K562 (cell line): ENCODE measurements at regions not wholly inside any gene's neighbourhood (a gene's known extent, or its start where the extent isn't known, plus 50 kb on each side); places are given as distances from the start of the nearest gene placed in this dataset.

Experiments used
- ATAC-seq: fragments of 200-7000 bp; cut with Tn5 transposase; 3 replicates; pipeline ENCODE4 v1.9.1; 2020; ENCODE audit warnings: moderate library complexity
- BruUV-seq: library from RNA; stranded (reverse); fragments of 400-500 nt; replicated peaks from 2 replicates; lab custom pipeline; 2021; lab: Mats Ljungman, UMichigan
- CTCF ChIA-PET: fragments of 300-600 bp; formaldehyde crosslinking; extraction: SDS; loops from one replicate; lab custom pipeline; 2021; ENCODE audit warnings: low intra/inter-chr PET ratio; lab: Yijun Ruan, JAX
- POLR2A ChIA-PET: fragments of 300-600, 350-650 bp; sonication (Branson Sonifier 250); formaldehyde crosslinking; extraction: SDS; loops from one replicate; lab custom pipeline; 2021; ENCODE audit warnings: antibody characterized with exemption, inconsistent platforms; lab: Yijun Ruan, JAX
- DNase-seq, 4 experiments: peaks; one replicate each; pipeline versions ENCODE4 v3.0.0 to v3.0.0-alpha.2; 2011 to 2018; ENCODE audit warnings: low spot score in 3 of 4, mixed read lengths in 3 of 4; ENCODE audit errors: extremely low read depth in 1 of 4
- FAIRE-seq: peaks from 2 replicates; lab custom pipeline; 2011; peaks lifted over from hg19 to GRCh38; lab: Jason Lieb, UNC
- H2AFZ ChIP-seq: 2 replicates; pipeline ENCODE4 v1.6.0; 2011; ENCODE audit warnings: low read depth, low read length, control low read depth, inconsistent platforms
- H3K27ac ChIP-seq: fragments of 200-600 bp; 3 replicates; pipeline ENCODE4 v1.8.0; 2011; ENCODE audit warnings: low read depth, mild to moderate bottlenecking, control low read depth, inconsistent platforms, low read length, moderate library complexity, mixed read lengths; ENCODE audit errors: extremely low read depth
- H3K27me3 ChIP-seq, 2 experiments: fragments of 300-600 bp in 1 of 2; 2 replicates in 1 of 2; 3 replicates in 1 of 2; pipeline versions ENCODE4 v1.6.0 to v1.8.0; 2011; ENCODE audit warnings: inconsistent platforms in 2 of 2, low read length in 2 of 2, mild to moderate bottlenecking in 1 of 2, mixed read lengths in 1 of 2, moderate library complexity in 1 of 2; ENCODE audit not compliant: control insufficient read depth in 2 of 2, insufficient read depth in 2 of 2
- H3K36me3 ChIP-seq: fragments of 300-600 bp; 3 replicates; pipeline ENCODE4 v1.8.0; 2011; ENCODE audit warnings: mild to moderate bottlenecking, low read length, inconsistent platforms; ENCODE audit not compliant: control insufficient read depth, insufficient read depth
- H3K4me1 ChIP-seq, 2 experiments: fragments of 200-600 bp in 1 of 2; replicated peaks in 1 of 2; 2 replicates in 1 of 2; 3 replicates in 1 of 2; pipeline versions ENCODE4 v1.5.1 to v1.8.0; 2011; ENCODE audit warnings: inconsistent platforms in 2 of 2, low read length in 2 of 2, mild to moderate bottlenecking in 1 of 2, mixed read lengths in 1 of 2, moderate library complexity in 1 of 2; ENCODE audit not compliant: control insufficient read depth in 2 of 2, insufficient read depth in 2 of 2
- H3K4me2 ChIP-seq: 2 replicates; pipeline ENCODE4 v1.6.1; 2011; ENCODE audit warnings: low read length, control low read depth, inconsistent platforms, mixed read lengths; ENCODE audit not compliant: insufficient read depth
- H3K4me3 ChIP-seq: fragments of 200-600 bp; sonication (generic), shearing (Covaris generic); 2 replicates; pipeline ENCODE4 v1.5.1; 2016; ENCODE audit warnings: control low read depth, inconsistent platforms
- H3K79me2 ChIP-seq: fragments of 200-600 bp; 3 replicates; pipeline ENCODE4 v1.8.0; 2011; ENCODE audit warnings: low read length, inconsistent platforms; ENCODE audit not compliant: control insufficient read depth, insufficient read depth
- H3K9ac ChIP-seq, 2 experiments: 2 replicates each; pipeline versions ENCODE4 v1.6.0 to v1.6.1; 2011; ENCODE audit warnings: low read depth in 2 of 2, low read length in 2 of 2, control low read depth in 1 of 2, inconsistent platforms in 1 of 2, mild to moderate bottlenecking in 1 of 2, mixed read lengths in 1 of 2; ENCODE audit not compliant: insufficient read depth in 1 of 2
- H3K9me1 ChIP-seq: one replicate; pipeline ENCODE4 v1.6.0; 2011; ENCODE audit warnings: inconsistent platforms, mild to moderate bottlenecking, low read length, moderate library complexity; ENCODE audit not compliant: control insufficient read depth, insufficient read depth
- H3K9me3 ChIP-seq: replicated peaks from 2 replicates; pipeline ENCODE4 v1.5.1; 2011; ENCODE audit warnings: low read depth, low read length, inconsistent platforms; ENCODE audit not compliant: control insufficient read depth, insufficient read depth
- H4K20me1 ChIP-seq: replicated peaks from 2 replicates; pipeline ENCODE4 v1.6.1; 2011; ENCODE audit warnings: low read length, inconsistent platforms, mixed read lengths; ENCODE audit not compliant: control insufficient read depth, insufficient read depth
- E2F8 ChIP-seq: fragments of 450-650 bp; IDR thresholded peaks from 2 replicates; pipeline ENCODE4 v1.7.1; 2018; ENCODE audit warnings: mild to moderate bottlenecking, low read depth; ENCODE audit not compliant: partially characterized antibody
- GTF2B ChIP-seq: IDR thresholded peaks from 2 replicates; pipeline ENCODE4 v1.6.1; 2011; ENCODE audit not compliant: insufficient read length; ENCODE audit errors: extremely low read depth
- GTF3C2 ChIP-seq: IDR thresholded peaks from 3 replicates; pipeline ENCODE4 v1.6.1; 2011; ENCODE audit warnings: borderline replicate concordance, mild to moderate bottlenecking, moderate library complexity; ENCODE audit not compliant: insufficient read length; ENCODE audit errors: extremely low read depth
- HMG20B ChIP-seq: fragments of 250-450 bp; sonication (Bioruptor Pico); IDR thresholded peaks from 2 replicates; pipeline ENCODE4 v1.5.0; 2021; ENCODE audit warnings: mild to moderate bottlenecking
- HNRNPLL ChIP-seq: fragments of 200-400 bp; formaldehyde crosslinking; IDR thresholded peaks from 2 replicates; pipeline ENCODE4 v1.6.1; 2017; ENCODE audit warnings: low read length, low read depth, mild to moderate bottlenecking; ENCODE audit not compliant: poor library complexity, severe bottlenecking
- KLF1 ChIP-seq: fragments of 450-650 bp; IDR thresholded peaks from 2 replicates; pipeline ENCODE4 v1.6.1; 2016; ENCODE audit warnings: missing genetic modification characterization, missing compliant biosample characterization
- NFYB ChIP-seq: IDR thresholded peaks from 2 replicates; pipeline ENCODE4 v1.6.1; 2011; ENCODE audit warnings: mild to moderate bottlenecking, moderate library complexity; ENCODE audit not compliant: insufficient read length; ENCODE audit errors: extremely low read depth
- PHF8 ChIP-seq: fragments of 200-600 bp; sonication (generic); IDR thresholded peaks from 2 replicates; pipeline ENCODE4 v1.6.1; 2012; ENCODE audit warnings: mixed run types, mild to moderate bottlenecking, inconsistent platforms, low read length, moderate library complexity, borderline replicate concordance
- POU5F1 ChIP-seq: fragments of 150-350 bp; IDR thresholded peaks from 2 replicates; pipeline ENCODE4 v1.6.1; 2014; ENCODE audit warnings: borderline replicate concordance, low read length, low read depth, mild to moderate bottlenecking; ENCODE audit not compliant: partially characterized antibody
- RAD51 ChIP-seq: fragments of 450-650 bp; IDR thresholded peaks from 2 replicates; pipeline ENCODE4 v1.7.1; 2016; ENCODE audit warnings: low read depth, mild to moderate bottlenecking, borderline replicate concordance
- SPI1 ChIP-seq: IDR thresholded peaks from 2 replicates; pipeline ENCODE4 v1.6.1; 2011; ENCODE audit warnings: low read depth, low read length, control low read depth, borderline replicate concordance
- ZNF408 ChIP-seq: fragments of 250-450 bp; sonication (Bioruptor Pico); IDR thresholded peaks from 2 replicates; pipeline ENCODE4 v1.4.0; 2020; ENCODE audit warnings: low read depth, mild to moderate bottlenecking, moderate library complexity
- WGBS: fragments of 100-300 bp; shearing (Covaris generic); methylation state at CpG from one replicate; pipeline ENCODE4 v1.1.6; 2016; ENCODE audit warnings: low coverage, mixed read lengths; ENCODE audit not compliant: insufficient coverage; ENCODE audit errors: missing lambda C conversion rate; 5-methylcytosine and 5-hydroxymethylcytosine counted together
- in situ Hi-C: fragments of 300-500 bp; cut with MboI; formaldehyde crosslinking; loops from 4 replicates; pipeline ENCODE4 v1.15.0; 2018; ENCODE audit warnings: inconsistent platforms, mixed read lengths
- intact Hi-C: fragments of 100-400 bp; cut with micrococcal nuclease; formaldehyde crosslinking; loops from 2 replicates; pipeline ENCODE4 v1.14.2; 2022

GRCh38 chr20:48181261-48181935, 396.1 kb upstream of the SULF2 start:
- Histone ChIP-seq H3K79me2 (no peaks in the 10 kb centered on the region), H2AFZ (no peak overlapping the region), H3K27me3 (peaks cover 1 to 12% of the 10 kb centered on the region in 2 experiments; a peak in 4 of 5 replicates), H3K4me2 (no peak overlapping the region), H3K4me3 (no peak overlapping the region), H3K9me1 (no peaks in the 10 kb centered on the region), H3K27ac (no peak overlapping the region), H3K9ac (no peak overlapping the region), H3K36me3 (no peaks in the 10 kb centered on the region), H4K20me1 (no peaks in the 10 kb centered on the region), H3K4me1 (no peaks in the 10 kb centered on the region), H3K9me3 (no peaks in the 10 kb centered on the region)
- DNase-seq (peak; percentile 1 to 62 (median 44)), FAIRE-seq (no peak), ATAC-seq (peak; percentile 67; the same call in 2 of the 3 replicates)
- ChIA-PET CTCF (no interaction called here), POLR2A (no interaction called here)
- no TSS peak for BruUV-seq
- in situ Hi-C loops, result no loop called here
- WGBS, result 2% methylated on average over 6 of the region's 6 CpGs
- intact Hi-C loops, result no loop called here
- no peak for TF ChIP-seq KLF1 (tag)
- no peak for TF ChIP-seq GTF2B
- TF ChIP-seq PHF8, result no peak
- TF ChIP-seq HMG20B (CRISPR knock-in tag), result no peak
- TF ChIP-seq ZNF408, result no peak
- TF ChIP-seq HNRNPLL, result no peak
- peak; percentile 26 for TF ChIP-seq NFYB
- no peak for TF ChIP-seq E2F8
- no peak for TF ChIP-seq POU5F1
- TF ChIP-seq SPI1, result no peak
- TF ChIP-seq GTF3C2, result no peak
- TF ChIP-seq RAD51, result 0 out of 2 replicates have a peak, but pooled peaks have one; percentile 34
